ENCODE measurements at regions not wholly inside any gene's neighbourhood (a gene's known extent, or its start where the extent isn't known, plus 50 kb on each side); places are given as distances from the start of the nearest gene placed in this dataset.
A peak's percentile ranks its signal among the peaks of the same experiment; 100 is the strongest.
"Not testable (repeated sequence)": the region's sequence is repeated elsewhere in the genome, so short reads cannot be mapped to it uniquely, and the experiment has no call there.

GRCh38 chr20:40893610-40894236, 134.9 kb upstream of the TOP1 start:
- DNase-seq (ENCODE audit: low read depth): no peak

GRCh38 chr20:40894237-40894630, 134.4 kb upstream of the TOP1 start:
- no peak for DNase-seq (ENCODE audit: low read depth)

GRCh38 chr20:40895182-40895581, 133.4 kb upstream of the TOP1 start:
- DNase-seq (ENCODE audit: low read depth): no peak

GRCh38 chr20:40896814-40897700, 131.6 kb upstream of the TOP1 start:
- peak; percentile 16 for DNase-seq (ENCODE audit: low read depth)

GRCh38 chr20:40899344-40899743, 129.3 kb upstream of the TOP1 start:
- DNase-seq (ENCODE audit: low read depth): no peak

- DNase-seq (ENCODE audit: low read depth): no peak
Measured at GRCh38 chr20:40900666-40901215, 127.9 kb upstream of the TOP1 start.

- DNase-seq (ENCODE audit: low read depth): no peak
Measured at GRCh38 chr20:40902661-40903060, 126.0 kb upstream of the TOP1 start.

- DNase-seq (ENCODE audit: low read depth): no peak
Measured at GRCh38 chr20:40908309-40908708, 120.3 kb upstream of the TOP1 start.

- DNase-seq (ENCODE audit: low read depth): not testable (repeated sequence)
Measured at GRCh38 chr20:40909489-40909888, 119.1 kb upstream of the TOP1 start.

GRCh38 chr20:40910436-40910835, 118.2 kb upstream of the TOP1 start:
- DNase-seq (ENCODE audit: low read depth): not testable (repeated sequence)

GRCh38 chr20:40911152-40911551, 117.5 kb upstream of the TOP1 start:
- not testable (repeated sequence) for DNase-seq (ENCODE audit: low read depth)

GRCh38 chr20:40913224-40914185, 115.1 kb upstream of the TOP1 start:
- DNase-seq (ENCODE audit: low read depth): no peak

GRCh38 chr20:40915756-40916155, 112.9 kb upstream of the TOP1 start:
- no peak for DNase-seq (ENCODE audit: low read depth)

GRCh38 chr20:40916276-40916675, 112.3 kb upstream of the TOP1 start:
- DNase-seq (ENCODE audit: low read depth): no peak

- DNase-seq (ENCODE audit: low read depth): no peak
Measured at GRCh38 chr20:40920291-40920690, 108.3 kb upstream of the TOP1 start.

- no peak for DNase-seq (ENCODE audit: low read depth)
Measured at GRCh38 chr20:40922865-40923264, 105.8 kb upstream of the TOP1 start.

GRCh38 chr20:40925829-40926510, 102.7 kb upstream of the TOP1 start:
- no peak for DNase-seq (ENCODE audit: low read depth)

- no peak for DNase-seq (ENCODE audit: low read depth)
Measured at GRCh38 chr20:40926928-40927327, 101.7 kb upstream of the TOP1 start.

- DNase-seq (ENCODE audit: low read depth): peak; percentile 60
Measured at GRCh38 chr20:40930561-40930960, 98.1 kb upstream of the TOP1 start.

- DNase-seq (ENCODE audit: low read depth): no peak
Measured at GRCh38 chr20:40931410-40932044, 97.1 kb upstream of the TOP1 start.

- DNase-seq (ENCODE audit: low read depth): no peak
Measured at GRCh38 chr20:40932436-40932835, 96.2 kb upstream of the TOP1 start.
